ENCODE measurements at regions not wholly inside any gene's neighbourhood (a gene's known extent, or its start where the extent isn't known, plus 50 kb on each side); places are given as distances from the start of the nearest gene placed in this dataset.

- TF ChIP-seq CTCF (IDR thresholded peaks at IDR 0.05) (no peak), POLR2A (IDR thresholded peaks at IDR 0.05) (no peak)
Measured at GRCh38 chr6:137579612-137580011, 85.4 kb upstream of the OLIG3 start.
